CD14-positive monocyte (primary cell): ENCODE measurements at regions not wholly inside any gene's neighbourhood (a gene's known extent, or its start where the extent isn't known, plus 50 kb on each side); places are given as distances from the start of the nearest gene placed in this dataset.

Experiments
- DNase-seq, 3 donors: peaks; one replicate each; pipeline ENCODE4 v3.0.0-alpha.2; 2011 to 2022
- H2AFZ ChIP-seq: 2 replicates; pipeline ENCODE4 v1.6.0; 2012; ENCODE audit warnings: mild to moderate bottlenecking, low read depth, low read length, inconsistent platforms; ENCODE audit not compliant: insufficient read depth, poor library complexity, severe bottlenecking
- H3K27ac ChIP-seq, 2 donors: 1 replicate in 1 of 2; 2 replicates in 1 of 2; pipeline ENCODE4 v1.5.1; 2012 to 2013; ENCODE audit warnings: low read length in 2 of 2, control low read depth in 1 of 2, inconsistent platforms in 1 of 2, low read depth in 1 of 2, mild to moderate bottlenecking in 1 of 2
- H3K27me3 ChIP-seq, 2 donors: one replicate each; pipeline versions ENCODE4 v1.6.0 to v1.6.1; 2011 to 2013; ENCODE audit warnings: low read length in 2 of 2; ENCODE audit not compliant: control insufficient read depth in 2 of 2, insufficient read depth in 2 of 2
- H3K36me3 ChIP-seq, 2 donors: replicated peaks in 1 of 2; 1 replicate in 1 of 2; 2 replicates in 1 of 2; pipeline versions ENCODE4 v1.5.1 to v1.6.1; 2012 to 2013; ENCODE audit warnings: low read length in 2 of 2, control low read depth in 1 of 2, inconsistent platforms in 1 of 2, mild to moderate bottlenecking in 1 of 2; ENCODE audit not compliant: insufficient read depth in 2 of 2, control insufficient read depth in 1 of 2
- H3K4me1 ChIP-seq, 2 donors: 1 replicate in 1 of 2; 2 replicates in 1 of 2; pipeline versions ENCODE4 v1.5.1 to v1.6.1; 2012 to 2013; ENCODE audit warnings: low read length in 2 of 2, control low read depth in 1 of 2, inconsistent platforms in 1 of 2, mild to moderate bottlenecking in 1 of 2, moderate library complexity in 1 of 2; ENCODE audit not compliant: insufficient read depth in 2 of 2, control insufficient read depth in 1 of 2
- H3K4me2 ChIP-seq: replicated peaks from 2 replicates; pipeline ENCODE3; 2012; ENCODE audit warnings: low read length, moderate library complexity, mild to moderate bottlenecking; ENCODE audit not compliant: poor library complexity, severe bottlenecking; ENCODE audit errors: extremely low read depth
- H3K4me3 ChIP-seq, 3 experiments: fragments of 200-600 bp in 1 of 3; sonication (generic) in 1 of 3; replicated peaks in 1 of 3; 1 replicate in 2 of 3; 2 replicates in 1 of 3; pipeline ENCODE4 v1.5.1; 2011 to 2013; ENCODE audit warnings: low read length in 3 of 3, mild to moderate bottlenecking in 3 of 3, control low read depth in 2 of 3, low read depth in 2 of 3, inconsistent platforms in 1 of 3, moderate library complexity in 1 of 3
- H3K79me2 ChIP-seq: 2 replicates; pipeline ENCODE4 v1.6.0; 2012; ENCODE audit warnings: mild to moderate bottlenecking, control low read depth, inconsistent platforms, low read length, moderate library complexity; ENCODE audit not compliant: insufficient read depth
- H3K9ac ChIP-seq: 2 replicates; pipeline ENCODE4 v1.6.0; 2017; ENCODE audit warnings: low read length, mild to moderate bottlenecking; ENCODE audit not compliant: insufficient read depth, poor library complexity, severe bottlenecking
- H3K9me3 ChIP-seq, 2 donors: replicated peaks in 1 of 2; 1 replicate in 1 of 2; 2 replicates in 1 of 2; pipeline versions ENCODE4 v1.5.1 to v1.6.1; 2012 to 2013; ENCODE audit warnings: low read length in 2 of 2, control low read depth in 1 of 2; ENCODE audit not compliant: control insufficient read depth in 1 of 2, insufficient read depth in 1 of 2
- H4K20me1 ChIP-seq: 2 replicates; pipeline ENCODE4 v1.6.0; 2012; ENCODE audit warnings: mild to moderate bottlenecking, low read length, control low read depth, moderate library complexity; ENCODE audit not compliant: insufficient read depth
- H3K27ac Mint-ChIP-seq, 7 donors: one replicate each; pipeline ENCODE4 v1.8.0; 2020; ENCODE audit warnings: mild to moderate bottlenecking in 7 of 7, mixed read lengths in 7 of 7, moderate library complexity in 6 of 7, inconsistent platforms in 2 of 7
- H3K27me3 Mint-ChIP-seq, 3 donors: one replicate each; pipeline ENCODE4 v1.8.0; 2021 to 2022; ENCODE audit warnings: low read depth in 3 of 3, mild to moderate bottlenecking in 3 of 3, mixed read lengths in 3 of 3, moderate library complexity in 3 of 3, inconsistent platforms in 1 of 3
- H3K36me3 Mint-ChIP-seq, 2 donors: one replicate each; pipeline ENCODE4 v1.8.0; 2020; ENCODE audit warnings: mixed read lengths in 2 of 2, inconsistent platforms in 1 of 2, mild to moderate bottlenecking in 1 of 2
- H3K4me1 Mint-ChIP-seq: one replicate; pipeline ENCODE4 v1.8.0; 2020; ENCODE audit warnings: mild to moderate bottlenecking, mixed read lengths
- H3K4me3 Mint-ChIP-seq, 2 donors: one replicate each; pipeline ENCODE4 v1.8.0; 2020; ENCODE audit warnings: mild to moderate bottlenecking in 2 of 2, mixed read lengths in 2 of 2, moderate library complexity in 1 of 2
- H3K9me3 Mint-ChIP-seq, 7 donors: one replicate each; pipeline ENCODE4 v1.8.0; 2020 to 2022; ENCODE audit warnings: mixed read lengths in 7 of 7, mild to moderate bottlenecking in 6 of 7, moderate library complexity in 6 of 7, inconsistent platforms in 2 of 7
- WGBS: methylation state at CpG from one replicate; pipeline ENCODE4 v1.1.5; 2013; ENCODE audit warnings: missing lambda C conversion rate; ENCODE audit not compliant: insufficient coverage; 5-methylcytosine and 5-hydroxymethylcytosine counted together
- intact Hi-C, 2 donors: fragments of 100-400 bp; cut with micrococcal nuclease; formaldehyde crosslinking; loops; one replicate each; pipeline versions ENCODE4 v1.15.0 to v1.15.1; 2023
- TF ChIP-seq, protein P1 (sequence below): fragments of 200-600 bp; IDR thresholded peaks from one replicate; pipeline ENCODE4 v1.8.0; 2022; ENCODE audit warnings: antibody characterized with exemption, mild to moderate bottlenecking

DNA sequence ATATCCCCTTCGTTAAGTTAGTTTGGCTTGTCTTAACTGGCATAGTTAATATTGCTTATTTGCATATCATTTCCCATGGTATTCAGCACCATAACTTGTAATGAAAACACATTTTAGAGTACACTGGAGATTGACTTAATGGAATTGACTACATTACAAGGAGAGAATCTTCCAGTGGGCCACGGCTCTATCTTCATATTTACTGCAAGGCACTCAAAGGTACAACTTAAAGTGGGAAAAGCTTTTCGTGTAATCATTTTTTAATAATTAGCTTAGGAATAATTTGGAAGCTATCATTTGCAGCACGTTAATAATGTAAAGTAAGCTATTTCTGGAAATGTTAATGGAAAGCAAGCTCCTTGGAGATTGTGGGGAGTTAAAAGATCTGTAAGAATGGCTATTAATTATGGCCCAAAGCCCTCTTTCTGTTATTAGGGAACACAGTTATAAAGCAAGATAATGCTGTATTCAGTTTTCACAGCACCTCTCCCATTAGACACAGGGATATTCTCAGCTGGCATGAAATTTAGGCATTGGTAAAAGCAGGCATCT is 551.5 kb upstream of the RGMA start:
- WGBS = no CpG with 5 or more reads among the region's 4 CpGs
- no peaks in the 10 kb centered on the region for H3K27me3 ChIP-seq
- H3K9me3 Mint-ChIP-seq = peaks cover 0 to 9% (median 4%) of the 10 kb centered on the region in 7 donors
- H3K4me3 Mint-ChIP-seq = no peak overlapping the region
- no peaks in the 10 kb centered on the region for H3K4me1 ChIP-seq
- H4K20me1 ChIP-seq = no peaks in the 10 kb centered on the region
- H2AFZ ChIP-seq = no peak overlapping the region
- DNase-seq = no peak
- H3K27ac ChIP-seq = no peak overlapping the region
- H3K4me1 Mint-ChIP-seq = no peaks in the 10 kb centered on the region
- intact Hi-C loops = no loop called here
- no peaks in the 10 kb centered on the region for H3K79me2 ChIP-seq
- no peak overlapping the region for H3K27ac Mint-ChIP-seq
- no peak overlapping the region for H3K9ac ChIP-seq
- TF ChIP-seq, protein P1, sequence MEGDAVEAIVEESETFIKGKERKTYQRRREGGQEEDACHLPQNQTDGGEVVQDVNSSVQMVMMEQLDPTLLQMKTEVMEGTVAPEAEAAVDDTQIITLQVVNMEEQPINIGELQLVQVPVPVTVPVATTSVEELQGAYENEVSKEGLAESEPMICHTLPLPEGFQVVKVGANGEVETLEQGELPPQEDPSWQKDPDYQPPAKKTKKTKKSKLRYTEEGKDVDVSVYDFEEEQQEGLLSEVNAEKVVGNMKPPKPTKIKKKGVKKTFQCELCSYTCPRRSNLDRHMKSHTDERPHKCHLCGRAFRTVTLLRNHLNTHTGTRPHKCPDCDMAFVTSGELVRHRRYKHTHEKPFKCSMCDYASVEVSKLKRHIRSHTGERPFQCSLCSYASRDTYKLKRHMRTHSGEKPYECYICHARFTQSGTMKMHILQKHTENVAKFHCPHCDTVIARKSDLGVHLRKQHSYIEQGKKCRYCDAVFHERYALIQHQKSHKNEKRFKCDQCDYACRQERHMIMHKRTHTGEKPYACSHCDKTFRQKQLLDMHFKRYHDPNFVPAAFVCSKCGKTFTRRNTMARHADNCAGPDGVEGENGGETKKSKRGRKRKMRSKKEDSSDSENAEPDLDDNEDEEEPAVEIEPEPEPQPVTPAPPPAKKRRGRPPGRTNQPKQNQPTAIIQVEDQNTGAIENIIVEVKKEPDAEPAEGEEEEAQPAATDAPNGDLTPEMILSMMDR = no peak
- H3K36me3 Mint-ChIP-seq = no peaks in the 10 kb centered on the region
- no peaks in the 10 kb centered on the region for H3K9me3 ChIP-seq
- H3K4me3 ChIP-seq = no peak overlapping the region
- H3K36me3 ChIP-seq = no peaks in the 10 kb centered on the region
- peaks cover 0 to 10% (median 5%) of the 10 kb centered on the region in 3 donors for H3K27me3 Mint-ChIP-seq
- H3K4me2 ChIP-seq = no peak overlapping the region

DNA sequence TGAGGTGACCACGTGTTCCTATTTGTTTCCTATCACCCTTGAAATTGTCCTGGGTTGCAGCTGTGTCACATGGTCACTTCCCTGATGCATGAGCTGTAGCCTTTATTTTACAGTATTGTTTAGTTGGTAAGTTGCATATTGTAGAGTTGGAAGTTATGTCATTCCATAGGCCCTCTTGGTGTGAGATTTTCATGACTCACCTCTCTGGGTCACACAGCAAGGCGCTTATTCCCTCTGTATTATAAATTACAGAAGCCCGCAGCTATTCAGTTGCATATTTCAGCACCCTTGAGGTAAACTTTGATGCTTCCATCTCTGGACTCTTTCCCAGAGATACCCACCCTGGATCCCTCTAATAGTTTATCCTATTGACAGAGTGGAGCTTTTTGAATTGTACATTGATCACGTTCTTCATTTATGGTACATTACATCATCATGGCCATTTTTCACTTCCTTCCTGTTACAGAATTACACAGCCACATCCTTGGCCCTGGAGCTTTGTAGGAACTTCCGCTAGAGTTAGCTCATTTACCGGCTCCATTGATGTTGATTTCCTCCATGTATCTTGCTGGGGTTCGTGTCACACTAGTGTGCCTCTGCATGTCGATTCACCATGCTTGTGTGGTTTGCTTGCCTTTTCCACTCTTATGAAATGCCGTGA is 543.1 kb upstream of the RGMA start:
- H3K4me2 ChIP-seq = no peak overlapping the region
- H3K36me3 ChIP-seq = no peaks in the 10 kb centered on the region
- Mint-ChIP-seq H3K27me3 (peaks cover 0 to 4% (median 2%) of the 10 kb centered on the region in 3 donors), H3K36me3 (no peaks in the 10 kb centered on the region), H3K9me3 (peaks cover 3 to 11% (median 7%) of the 10 kb centered on the region in 7 donors), H3K4me1 (peaks cover 1% of the 10 kb centered on the region), H3K4me3 (no peak overlapping the region), H3K27ac (no peak overlapping the region)
- WGBS = 79% methylated on average over 4 of the region's 9 CpGs
- H3K27ac ChIP-seq = no peak overlapping the region
- no peaks in the 10 kb centered on the region for H3K27me3 ChIP-seq
- TF ChIP-seq, protein P1 = no peak
- DNase-seq = no peak
- no peak overlapping the region for H3K4me3 ChIP-seq
- no peaks in the 10 kb centered on the region for H4K20me1 ChIP-seq
- intact Hi-C loops = no loop called here
- no peaks in the 10 kb centered on the region for H3K79me2 ChIP-seq
- no peaks in the 10 kb centered on the region for H3K4me1 ChIP-seq
- H2AFZ ChIP-seq = no peak overlapping the region
- H3K9me3 ChIP-seq = no peaks in the 10 kb centered on the region
- H3K9ac ChIP-seq = no peak overlapping the region
